H1 (cell line): ENCODE measurements at regions not wholly inside any gene's neighbourhood (a gene's known extent, or its start where the extent isn't known, plus 50 kb on each side); places are given as distances from the start of the nearest gene placed in this dataset.

Experiments used
- ASH2L ChIP-seq: fragments of 200-600, 300-600 bp; sonication (generic); IDR thresholded peaks from one replicate; pipeline ENCODE4 v1.7.1; 2017; ENCODE audit warnings: low read length
- CREB1 ChIP-seq: IDR thresholded peaks from 2 replicates; pipeline ENCODE4 v1.6.1; 2012; ENCODE audit warnings: inconsistent platforms
- EGR1 ChIP-seq: IDR thresholded peaks from 2 replicates; pipeline ENCODE4 v1.6.1; 2011; ENCODE audit warnings: low read depth, low read length, borderline replicate concordance
- GTF2F1 ChIP-seq: IDR thresholded peaks from 2 replicates; pipeline ENCODE4 v1.6.1; 2012; ENCODE audit warnings: low read depth, low read length, improper control_type of control experiment, borderline replicate concordance
- POLR2A ChIP-seq, 2 experiments: IDR thresholded peaks; 1 replicate in 1 of 2; 2 replicates in 1 of 2; pipeline ENCODE4 v1.6.1; 2011; ENCODE audit warnings: low read depth in 2 of 2, low read length in 2 of 2, mild to moderate bottlenecking in 2 of 2; ENCODE audit errors: control extremely low read depth in 1 of 2
- RFX5 ChIP-seq: IDR thresholded peaks from 2 replicates; pipeline ENCODE4 v1.6.1; 2011; ENCODE audit warnings: low read depth, low read length, improper control_type of control experiment, borderline replicate concordance
- RXRA ChIP-seq: IDR thresholded peaks from 2 replicates; pipeline ENCODE4 v1.6.1; 2011; ENCODE audit warnings: low read depth, mild to moderate bottlenecking, low read length, moderate library complexity; ENCODE audit not compliant: insufficient read depth
- TF ChIP-seq, protein P1 (sequence below), 3 experiments: IDR thresholded peaks; 1 replicate in 2 of 3; 2 replicates in 1 of 3; pipeline versions ENCODE4 v1.5.1 to v1.6.1; 2011; ENCODE audit warnings: low read length in 3 of 3, mild to moderate bottlenecking in 3 of 3, inconsistent platforms in 2 of 3, low read depth in 1 of 3, moderate library complexity in 1 of 3; ENCODE audit not compliant: insufficient read depth in 1 of 3; ENCODE audit errors: control extremely low read depth in 1 of 3
- TF ChIP-seq, protein P2 (sequence below): IDR thresholded peaks from 2 replicates; pipeline ENCODE4 v1.6.1; 2012; ENCODE audit warnings: inconsistent platforms
- TF ChIP-seq, protein P3 (sequence below): IDR thresholded peaks from 2 replicates; pipeline ENCODE4 v1.6.1; 2011; ENCODE audit warnings: low read depth, mild to moderate bottlenecking, low read length; ENCODE audit not compliant: insufficient read depth

DNA sequence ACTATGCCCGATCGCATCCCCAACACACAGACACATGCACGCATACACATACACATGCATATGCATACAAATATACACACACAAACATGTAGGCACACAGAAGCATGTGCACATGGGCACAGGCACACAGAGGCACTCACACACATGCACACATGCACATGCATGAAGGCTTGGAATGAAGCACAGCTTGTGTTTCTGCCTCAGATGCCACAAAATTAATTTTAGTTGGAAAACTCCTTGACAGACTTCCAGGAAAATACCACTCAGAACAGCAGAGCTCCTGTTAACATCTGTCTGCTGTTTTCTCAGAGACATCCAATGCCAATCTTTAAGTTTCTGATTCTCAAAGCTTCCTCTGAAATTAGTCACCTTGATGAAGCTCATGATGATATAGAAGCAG, 532.7 kb downstream of the RFC3 start:
- TF ChIP-seq POLR2A (IDR thresholded peaks at IDR 0.05; ENCODE audit: control extremely low read depth in 1 of 2, low read depth in 2 of 2, low read length in 2 of 2) (no peak), GTF2F1 (no peak), EGR1 (no peak), ASH2L (no peak), RFX5 (no peak), CREB1 (no peak), RXRA (no peak)
- TF ChIP-seq, protein P1, sequence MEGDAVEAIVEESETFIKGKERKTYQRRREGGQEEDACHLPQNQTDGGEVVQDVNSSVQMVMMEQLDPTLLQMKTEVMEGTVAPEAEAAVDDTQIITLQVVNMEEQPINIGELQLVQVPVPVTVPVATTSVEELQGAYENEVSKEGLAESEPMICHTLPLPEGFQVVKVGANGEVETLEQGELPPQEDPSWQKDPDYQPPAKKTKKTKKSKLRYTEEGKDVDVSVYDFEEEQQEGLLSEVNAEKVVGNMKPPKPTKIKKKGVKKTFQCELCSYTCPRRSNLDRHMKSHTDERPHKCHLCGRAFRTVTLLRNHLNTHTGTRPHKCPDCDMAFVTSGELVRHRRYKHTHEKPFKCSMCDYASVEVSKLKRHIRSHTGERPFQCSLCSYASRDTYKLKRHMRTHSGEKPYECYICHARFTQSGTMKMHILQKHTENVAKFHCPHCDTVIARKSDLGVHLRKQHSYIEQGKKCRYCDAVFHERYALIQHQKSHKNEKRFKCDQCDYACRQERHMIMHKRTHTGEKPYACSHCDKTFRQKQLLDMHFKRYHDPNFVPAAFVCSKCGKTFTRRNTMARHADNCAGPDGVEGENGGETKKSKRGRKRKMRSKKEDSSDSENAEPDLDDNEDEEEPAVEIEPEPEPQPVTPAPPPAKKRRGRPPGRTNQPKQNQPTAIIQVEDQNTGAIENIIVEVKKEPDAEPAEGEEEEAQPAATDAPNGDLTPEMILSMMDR (IDR thresholded peaks at IDR 0.05; ENCODE audit: control extremely low read depth in 1 of 3, insufficient read depth in 1 of 3, low read depth in 1 of 3, low read length in 3 of 3): no peak
- TF ChIP-seq, protein P2, sequence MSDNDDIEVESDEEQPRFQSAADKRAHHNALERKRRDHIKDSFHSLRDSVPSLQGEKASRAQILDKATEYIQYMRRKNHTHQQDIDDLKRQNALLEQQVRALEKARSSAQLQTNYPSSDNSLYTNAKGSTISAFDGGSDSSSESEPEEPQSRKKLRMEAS: no peak
- TF ChIP-seq, protein P3, sequence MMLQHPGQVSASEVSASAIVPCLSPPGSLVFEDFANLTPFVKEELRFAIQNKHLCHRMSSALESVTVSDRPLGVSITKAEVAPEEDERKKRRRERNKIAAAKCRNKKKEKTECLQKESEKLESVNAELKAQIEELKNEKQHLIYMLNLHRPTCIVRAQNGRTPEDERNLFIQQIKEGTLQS: no peak
